ENCODE measurements at regions not wholly inside any gene's neighbourhood (a gene's known extent, or its start where the extent isn't known, plus 50 kb on each side); places are given as distances from the start of the nearest gene placed in this dataset.

DNA sequence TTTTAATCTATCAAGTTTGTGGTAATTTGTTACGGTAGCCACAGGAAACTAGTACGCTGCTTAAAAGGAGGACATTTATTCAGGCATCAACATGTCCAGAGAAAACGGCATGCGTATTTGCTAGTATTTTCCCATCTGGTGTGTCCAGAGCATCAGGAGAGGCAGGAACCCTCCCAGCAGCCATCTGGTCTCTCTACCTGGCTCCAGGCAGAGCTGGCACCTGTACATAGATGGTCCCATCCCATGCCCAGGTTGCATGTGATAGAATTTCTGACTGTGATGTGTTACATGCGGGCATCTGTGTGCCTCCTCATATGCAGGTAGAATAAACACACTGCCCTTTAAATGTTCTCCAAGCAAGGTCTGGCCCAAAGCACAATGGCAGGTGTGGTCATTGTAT, 57.9 kb upstream of the PAGE1 start:
- Histone ChIP-seq H3K27ac (ENCODE audit: low read depth in 1 of 2, low read length in 1 of 2) (no peak overlapping the region), H3K36me3 (ENCODE audit: control insufficient read depth in 4 of 4, insufficient read depth in 4 of 4, low read length in 4 of 4) (no peaks in the 10 kb centered on the region), H3K9me3 (ENCODE audit: control insufficient read depth in 4 of 4, insufficient read depth in 3 of 4, low read length in 3 of 4) (no peaks in the 10 kb centered on the region), H3K4me1 (ENCODE audit: control insufficient read depth in 5 of 5, insufficient read depth in 5 of 5, low read length in 5 of 5) (no peaks in the 10 kb centered on the region), H3K4me3 (no peak overlapping the region), H3K27me3 (ENCODE audit: control insufficient read depth in 3 of 3, insufficient read depth in 3 of 3, low read length in 2 of 3) (peaks cover 0 to 19% (median 0%) of the 10 kb centered on the region in 3 donors), H3K9ac (ENCODE audit: insufficient read depth in 1 of 2, low read length in 2 of 2) (no peak overlapping the region)
- DNase-seq: no peak
- 89 to 96% methylated on average over 5 of the region's 5 CpGs for WGBS, 2 donors
- TF ChIP-seq, protein P1, sequence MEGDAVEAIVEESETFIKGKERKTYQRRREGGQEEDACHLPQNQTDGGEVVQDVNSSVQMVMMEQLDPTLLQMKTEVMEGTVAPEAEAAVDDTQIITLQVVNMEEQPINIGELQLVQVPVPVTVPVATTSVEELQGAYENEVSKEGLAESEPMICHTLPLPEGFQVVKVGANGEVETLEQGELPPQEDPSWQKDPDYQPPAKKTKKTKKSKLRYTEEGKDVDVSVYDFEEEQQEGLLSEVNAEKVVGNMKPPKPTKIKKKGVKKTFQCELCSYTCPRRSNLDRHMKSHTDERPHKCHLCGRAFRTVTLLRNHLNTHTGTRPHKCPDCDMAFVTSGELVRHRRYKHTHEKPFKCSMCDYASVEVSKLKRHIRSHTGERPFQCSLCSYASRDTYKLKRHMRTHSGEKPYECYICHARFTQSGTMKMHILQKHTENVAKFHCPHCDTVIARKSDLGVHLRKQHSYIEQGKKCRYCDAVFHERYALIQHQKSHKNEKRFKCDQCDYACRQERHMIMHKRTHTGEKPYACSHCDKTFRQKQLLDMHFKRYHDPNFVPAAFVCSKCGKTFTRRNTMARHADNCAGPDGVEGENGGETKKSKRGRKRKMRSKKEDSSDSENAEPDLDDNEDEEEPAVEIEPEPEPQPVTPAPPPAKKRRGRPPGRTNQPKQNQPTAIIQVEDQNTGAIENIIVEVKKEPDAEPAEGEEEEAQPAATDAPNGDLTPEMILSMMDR (IDR thresholded peaks at IDR 0.05; ENCODE audit: control extremely low read depth, extremely low read depth): no peak
- no peak for ATAC-seq (ENCODE audit: insufficient read depth, low FRiP score)

GRCh38 chrX:49748211-49748956, 52.6 kb upstream of the PAGE1 start:
- Histone ChIP-seq H3K9ac (ENCODE audit: insufficient read depth in 1 of 2, low read length in 2 of 2) (no peak overlapping the region), H3K4me1 (ENCODE audit: control insufficient read depth in 5 of 5, insufficient read depth in 5 of 5, low read length in 5 of 5) (no peaks in the 10 kb centered on the region), H3K9me3 (ENCODE audit: control insufficient read depth in 4 of 4, insufficient read depth in 3 of 4, low read length in 3 of 4) (no peaks in the 10 kb centered on the region), H3K27ac (ENCODE audit: low read depth in 1 of 2, low read length in 1 of 2) (no peak overlapping the region), H3K27me3 (ENCODE audit: control insufficient read depth in 3 of 3, insufficient read depth in 3 of 3, low read length in 2 of 3) (peaks cover 0 to 16% (median 0%) of the 10 kb centered on the region in 3 donors), H3K4me3 (no peak overlapping the region), H3K36me3 (ENCODE audit: control insufficient read depth in 4 of 4, insufficient read depth in 4 of 4, low read length in 4 of 4) (no peaks in the 10 kb centered on the region)
- DNase-seq (no peak), ATAC-seq (ENCODE audit: insufficient read depth, low FRiP score) (no peak)
- 21 to 31% methylated on average over 2 of the region's 2 CpGs for WGBS, 2 donors
- TF ChIP-seq, protein P1 (IDR thresholded peaks at IDR 0.05; ENCODE audit: control extremely low read depth, extremely low read depth): no peak

- TF ChIP-seq, protein P1 (IDR thresholded peaks at IDR 0.05; ENCODE audit: control extremely low read depth, extremely low read depth): no peak
- no peaks in the 10 kb centered on the region for H3K4me1 ChIP-seq (ENCODE audit: control insufficient read depth in 5 of 5, insufficient read depth in 5 of 5, low read length in 5 of 5)
- no peak overlapping the region for H3K9ac ChIP-seq (ENCODE audit: insufficient read depth in 1 of 2, low read length in 2 of 2)
- ATAC-seq (ENCODE audit: insufficient read depth, low FRiP score) (no peak), DNase-seq (no peak)
- no peaks in the 10 kb centered on the region for H3K9me3 ChIP-seq (ENCODE audit: control insufficient read depth in 4 of 4, insufficient read depth in 3 of 4, low read length in 3 of 4)
- WGBS, 2 donors: 60 to 63% methylated on average over 1 of the region's 1 CpG
- no peak overlapping the region for H3K4me3 ChIP-seq
- H3K27me3 ChIP-seq (ENCODE audit: control insufficient read depth in 3 of 3, insufficient read depth in 3 of 3, low read length in 2 of 3): peaks cover 0 to 14% (median 0%) of the 10 kb centered on the region in 3 donors
- H3K36me3 ChIP-seq (ENCODE audit: control insufficient read depth in 4 of 4, insufficient read depth in 4 of 4, low read length in 4 of 4): no peaks in the 10 kb centered on the region
- H3K27ac ChIP-seq (ENCODE audit: low read depth in 1 of 2, low read length in 1 of 2): no peak overlapping the region
These were observed 50.5 kb upstream of the PAGE1 start for GRCh38 chrX:49746306-49746705.

Data from lung (tissue), 11 donors.